ENCODE measurements at regions not wholly inside any gene's neighbourhood (a gene's known extent, or its start where the extent isn't known, plus 50 kb on each side); places are given as distances from the start of the nearest gene placed in this dataset.

DNA sequence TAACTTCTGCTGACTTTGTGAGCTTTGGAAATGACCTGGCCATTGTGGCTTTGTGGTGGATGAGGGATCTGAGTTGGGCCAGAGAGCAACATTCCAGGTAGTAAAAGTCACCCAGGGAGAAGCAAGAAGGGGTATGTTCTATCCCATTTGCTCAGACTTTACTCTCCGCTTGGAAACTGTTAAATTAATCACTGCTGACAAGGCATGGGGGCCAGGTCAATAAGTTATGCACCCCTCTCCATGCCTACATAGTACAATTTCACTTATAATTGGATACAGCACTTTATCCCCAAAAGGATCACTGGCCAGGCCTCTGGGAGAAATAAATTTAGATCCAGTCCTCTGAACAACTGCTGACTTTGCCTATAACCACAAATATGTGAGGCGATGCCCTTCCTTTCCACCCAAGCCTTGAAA is 92.1 kb downstream of the RPRM start:
- TF ChIP-seq, protein P1, sequence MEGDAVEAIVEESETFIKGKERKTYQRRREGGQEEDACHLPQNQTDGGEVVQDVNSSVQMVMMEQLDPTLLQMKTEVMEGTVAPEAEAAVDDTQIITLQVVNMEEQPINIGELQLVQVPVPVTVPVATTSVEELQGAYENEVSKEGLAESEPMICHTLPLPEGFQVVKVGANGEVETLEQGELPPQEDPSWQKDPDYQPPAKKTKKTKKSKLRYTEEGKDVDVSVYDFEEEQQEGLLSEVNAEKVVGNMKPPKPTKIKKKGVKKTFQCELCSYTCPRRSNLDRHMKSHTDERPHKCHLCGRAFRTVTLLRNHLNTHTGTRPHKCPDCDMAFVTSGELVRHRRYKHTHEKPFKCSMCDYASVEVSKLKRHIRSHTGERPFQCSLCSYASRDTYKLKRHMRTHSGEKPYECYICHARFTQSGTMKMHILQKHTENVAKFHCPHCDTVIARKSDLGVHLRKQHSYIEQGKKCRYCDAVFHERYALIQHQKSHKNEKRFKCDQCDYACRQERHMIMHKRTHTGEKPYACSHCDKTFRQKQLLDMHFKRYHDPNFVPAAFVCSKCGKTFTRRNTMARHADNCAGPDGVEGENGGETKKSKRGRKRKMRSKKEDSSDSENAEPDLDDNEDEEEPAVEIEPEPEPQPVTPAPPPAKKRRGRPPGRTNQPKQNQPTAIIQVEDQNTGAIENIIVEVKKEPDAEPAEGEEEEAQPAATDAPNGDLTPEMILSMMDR (conservative IDR thresholded peaks at IDR 0.05 in 1 of 2, IDR thresholded peaks at IDR 0.05 in 1 of 2; ENCODE audit: low read depth in 1 of 2, low read length in 2 of 2), result no peak
- no peak for TF ChIP-seq EZH2 (IDR thresholded peaks at IDR 0.05; ENCODE audit: low read length, missing control alignments)

Data from fibroblast of lung (primary cell).